Mucosa of descending colon (tissue), 3 donors: ENCODE measurements at regions not wholly inside any gene's neighbourhood (a gene's known extent, or its start where the extent isn't known, plus 50 kb on each side); places are given as distances from the start of the nearest gene placed in this dataset.
"Not testable (repeated sequence)": the region's sequence is repeated elsewhere in the genome, so short reads cannot be mapped to it uniquely, and the experiment has no call there.

Experiments
- ATAC-seq: fragments of 200-7000 bp; cut with Tn5 transposase; one replicate; pipeline ENCODE4 v1.9.1; 2020; ENCODE audit warnings: mild to moderate bottlenecking, moderate library complexity
- DNase-seq, 3 donors: peaks; one replicate each; pipeline ENCODE4 v3.0.0-alpha.2; 2020
- H3K36me3 ChIP-seq: fragments of 200-600 bp; one replicate; pipeline ENCODE4 v1.8.0; 2021; ENCODE audit warnings: low read depth, mild to moderate bottlenecking
- H3K4me1 ChIP-seq: fragments of 200-600 bp; one replicate; pipeline ENCODE4 v1.8.0; 2021; ENCODE audit warnings: low read depth, mild to moderate bottlenecking
- H3K4me3 ChIP-seq: fragments of 200-600 bp; one replicate; pipeline ENCODE4 v1.8.0; 2021; ENCODE audit warnings: mild to moderate bottlenecking
- H3K9me3 ChIP-seq: fragments of 200-600 bp; one replicate; pipeline ENCODE4 v1.8.0; 2021; ENCODE audit warnings: mild to moderate bottlenecking
- CTCF ChIP-seq: fragments of 200-600 bp; IDR thresholded peaks from one replicate; pipeline ENCODE4 v1.8.0; 2022; ENCODE audit warnings: antibody characterized with exemption, mild to moderate bottlenecking
- intact Hi-C, 2 donors: fragments of 100-400 bp; cut with DNase I in 1 of 2; cut with micrococcal nuclease in 1 of 2; formaldehyde crosslinking; loops; one replicate each; pipeline versions ENCODE4 v1.11.0 to v1.11.1; 2022; cut with DNase I, micrococcal nuclease
- donor health status: DM: no; HTN: no; CAD: no; lungs with moderate emphysema.
- donor health status: DM: no; HTN: no; CAD: no.
- donor health status: DM: no; HTN: yes; CAD: no.

- intact Hi-C loops, result no loop called here
- Histone ChIP-seq H3K4me3 (no peak overlapping the region), H3K36me3 (no peaks in the 10 kb centered on the region), H3K9me3 (no peaks in the 10 kb centered on the region), H3K4me1 (no peaks in the 10 kb centered on the region)
- DNase-seq (no peak), ATAC-seq (no peak)
- TF ChIP-seq CTCF, result no peak
Observed at GRCh38 chr9:27835746-27836145, 262.5 kb upstream of the C9orf72 start.

- DNase-seq (no peak), ATAC-seq (no peak)
- no peak for TF ChIP-seq CTCF
- Histone ChIP-seq H3K9me3 (no peaks in the 10 kb centered on the region), H3K4me1 (no peaks in the 10 kb centered on the region), H3K36me3 (no peaks in the 10 kb centered on the region), H3K4me3 (no peak overlapping the region)
- intact Hi-C loops, result no loop called here
Observed at GRCh38 chr9:27836661-27837401, 263.6 kb upstream of the C9orf72 start.

- Histone ChIP-seq H3K9me3 (no peaks in the 10 kb centered on the region), H3K36me3 (no peaks in the 10 kb centered on the region), H3K4me1 (no peaks in the 10 kb centered on the region), H3K4me3 (no peak overlapping the region)
- DNase-seq (no peak), ATAC-seq (no peak)
- intact Hi-C loops, result no loop called here
- no peak for TF ChIP-seq CTCF
Observed at GRCh38 chr9:27838876-27839275, 265.6 kb upstream of the C9orf72 start.

GRCh38 chr9:27839767-27840166 is 266.5 kb upstream of the C9orf72 start:
- DNase-seq, intact Hi-C loops: not testable (repeated sequence)

DNA sequence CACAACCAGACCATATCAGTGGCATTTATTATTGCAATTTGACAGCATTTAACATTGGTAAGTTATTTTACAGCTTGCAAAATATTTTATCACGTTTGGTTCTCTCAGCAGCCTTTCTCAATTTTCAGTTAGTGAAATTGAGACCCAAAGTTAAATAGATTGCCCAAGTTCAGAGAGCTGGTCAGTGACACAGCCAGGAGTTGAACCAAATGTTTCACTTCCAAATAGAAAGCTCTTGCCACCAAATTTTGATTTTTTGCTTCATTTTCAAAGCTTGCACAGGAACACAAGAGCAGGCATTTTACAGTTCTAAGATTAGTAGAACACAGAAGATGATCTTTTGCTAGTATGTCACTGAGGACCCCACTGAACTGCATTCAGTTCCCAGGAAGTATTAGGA is 271.5 kb upstream of the C9orf72 start:
- intact Hi-C loops, result no loop called here
- H3K4me3 ChIP-seq, result no peak overlapping the region
- ATAC-seq (no peak), DNase-seq (no peak)
- H3K4me1 ChIP-seq, result no peaks in the 10 kb centered on the region
- no peaks in the 10 kb centered on the region for H3K9me3 ChIP-seq
- TF ChIP-seq CTCF, result no peak
- H3K36me3 ChIP-seq, result no peaks in the 10 kb centered on the region

More at GRCh38 chr9:27839767-27840166, 266.5 kb upstream of the C9orf72 start:
- H3K4me1 ChIP-seq, H3K9me3 ChIP-seq, H3K36me3 ChIP-seq, ATAC-seq, H3K4me3 ChIP-seq: not testable (repeated sequence)

DNA sequence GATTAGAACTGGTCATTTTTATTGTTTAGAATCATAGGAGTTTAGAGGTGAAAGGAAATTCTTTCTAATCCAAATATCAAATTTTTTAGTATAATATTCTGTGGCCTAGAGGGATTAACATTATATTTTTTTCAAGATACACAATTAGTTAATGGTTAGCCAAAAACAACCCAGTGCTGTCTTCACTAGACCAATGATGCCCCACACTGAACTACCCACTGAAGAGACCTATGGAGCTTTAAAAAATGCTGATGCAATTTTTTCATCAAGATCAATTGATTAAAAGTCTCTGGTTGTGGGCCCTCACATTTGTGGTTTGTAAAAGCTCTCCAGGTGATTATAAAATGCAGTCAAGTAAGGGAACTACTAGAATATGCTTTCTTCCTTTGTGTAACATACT is 274.1 kb upstream of the C9orf72 start:
- ATAC-seq, result no peak
- H3K9me3 ChIP-seq, result no peaks in the 10 kb centered on the region
- intact Hi-C loops, result no loop called here
- H3K4me3 ChIP-seq, result no peak overlapping the region
- DNase-seq, result no peak
- no peak for TF ChIP-seq CTCF
- no peaks in the 10 kb centered on the region for H3K36me3 ChIP-seq
- H3K4me1 ChIP-seq, result no peaks in the 10 kb centered on the region
